Left kidney (tissue), 1 donor: ENCODE measurements at regions not wholly inside any gene's neighbourhood (a gene's known extent, or its start where the extent isn't known, plus 50 kb on each side); places are given as distances from the start of the nearest gene placed in this dataset.

Experiments
- DNase-seq: peaks from one replicate; pipeline ENCODE4 v3.0.0-alpha.2; 2013

DNA sequence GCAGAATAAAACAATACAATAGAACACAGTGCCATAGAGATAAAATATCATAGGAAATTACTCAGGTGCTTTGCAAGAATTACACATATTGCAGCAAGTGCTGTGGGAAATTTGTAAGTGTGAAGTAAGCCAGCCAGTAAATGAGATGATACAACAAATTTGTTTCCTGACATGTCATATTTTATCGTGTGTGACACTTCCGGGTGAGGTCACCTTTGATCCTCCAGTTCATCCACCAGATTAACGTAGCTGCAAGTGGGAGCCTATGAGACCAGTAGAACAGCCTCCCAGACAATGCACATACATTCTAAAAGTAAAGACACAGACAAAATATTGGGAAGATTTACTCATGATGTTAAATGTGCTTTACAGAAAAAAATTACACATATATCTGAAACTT lies 72.2 kb downstream of the PRDM9 start:
- no peak for DNase-seq

DNA sequence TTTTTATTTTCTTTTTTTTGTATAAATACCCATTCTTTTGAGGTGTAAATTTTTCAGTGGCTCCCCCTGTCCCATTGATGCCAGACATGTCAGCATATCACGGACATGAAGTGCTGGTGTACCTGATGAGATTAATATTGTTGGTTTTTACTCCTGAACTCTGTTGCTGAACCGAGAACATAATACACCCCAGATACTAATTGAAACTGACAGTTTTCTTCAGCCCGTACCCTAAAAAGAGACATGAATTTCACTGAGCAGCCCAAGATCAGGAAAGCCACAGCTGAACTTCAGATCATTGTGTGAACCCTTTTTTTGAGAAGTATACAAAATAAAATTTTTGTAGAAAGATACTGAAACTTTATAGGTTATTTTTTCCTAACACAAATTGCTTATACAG lies 75.7 kb downstream of the PRDM9 start:
- DNase-seq, result no peak

DNA sequence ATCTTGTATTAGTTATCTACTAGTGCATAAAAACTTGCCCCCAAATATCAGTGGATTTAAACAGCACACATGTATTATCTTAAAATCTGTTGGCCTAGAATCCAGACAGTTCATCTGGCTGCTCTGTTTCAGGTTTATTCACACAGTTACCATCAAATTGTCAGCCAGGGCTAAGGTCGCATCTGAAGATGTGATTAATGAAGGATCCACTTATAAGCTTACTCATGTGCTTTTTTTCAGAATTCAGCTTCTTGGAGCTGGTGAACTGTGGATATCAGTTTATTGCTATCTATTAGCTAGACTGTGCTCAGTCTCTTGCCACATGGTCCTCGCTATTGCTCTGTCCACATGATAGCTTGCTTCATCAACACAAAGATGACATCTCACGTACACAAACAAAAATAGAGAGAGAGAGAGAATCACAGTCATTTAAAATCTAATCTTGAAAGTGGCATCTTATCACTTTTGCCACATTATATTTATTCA lies 81.5 kb downstream of the PRDM9 start:
- no peak for DNase-seq

DNA sequence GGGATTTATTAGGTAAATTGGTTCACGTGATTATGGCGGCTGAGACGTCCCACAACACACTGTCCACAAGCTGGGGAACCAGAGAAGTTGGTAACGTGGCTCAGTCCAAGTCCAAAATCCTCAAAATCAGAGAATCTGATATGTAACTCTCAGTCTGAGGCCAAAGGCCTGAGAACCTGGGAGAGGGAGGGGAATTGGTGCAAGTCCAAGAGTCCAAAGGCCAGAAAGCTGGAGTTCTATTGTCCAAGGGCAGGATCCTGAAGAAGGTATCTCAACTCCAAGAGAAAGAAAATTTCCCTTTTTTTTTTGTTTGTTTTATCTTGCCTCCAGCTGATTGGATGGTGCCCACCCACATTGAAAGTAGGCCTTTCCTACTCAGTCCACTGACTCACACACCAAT lies 83.8 kb downstream of the PRDM9 start:
- DNase-seq, result no peak

DNA sequence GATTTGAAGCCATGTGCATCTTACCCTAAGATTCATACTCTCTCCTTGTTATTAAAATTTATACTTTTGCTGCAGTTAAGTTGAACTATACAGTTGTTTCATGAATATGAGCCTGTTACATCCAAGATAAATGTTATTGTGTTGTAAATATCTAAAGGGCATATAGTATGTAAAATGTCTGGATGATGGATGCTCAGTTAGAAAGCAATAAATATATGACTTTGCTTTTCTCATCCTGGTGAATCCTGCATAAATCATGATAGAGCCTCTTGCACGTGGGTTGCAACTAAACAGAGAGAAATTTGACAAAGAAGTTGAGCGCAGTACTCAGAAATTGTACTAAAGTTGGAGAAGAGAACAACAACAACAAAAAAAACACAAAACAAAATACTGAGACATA lies 99.5 kb downstream of the PRDM9 start:
- no peak for DNase-seq

DNA sequence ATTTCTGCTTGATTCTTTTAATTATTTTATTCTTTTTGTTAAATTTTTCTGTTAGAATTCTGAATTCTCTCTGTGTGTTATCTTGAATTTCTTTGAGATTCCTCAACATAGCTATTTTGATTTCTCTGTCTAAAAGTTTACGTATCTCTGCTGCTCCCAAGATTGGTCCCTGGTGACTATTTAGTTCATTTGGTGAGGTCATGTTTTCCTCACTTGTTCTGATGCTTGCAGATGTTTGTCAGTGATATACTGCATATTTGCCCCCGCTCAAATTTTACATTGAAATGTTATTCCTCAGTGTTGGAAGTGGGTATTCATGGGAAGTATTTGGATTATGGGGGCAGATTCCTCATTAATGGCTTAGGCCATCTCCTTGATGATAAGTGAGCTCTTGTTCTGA lies 105.3 kb downstream of the PRDM9 start:
- DNase-seq, result no peak

DNA sequence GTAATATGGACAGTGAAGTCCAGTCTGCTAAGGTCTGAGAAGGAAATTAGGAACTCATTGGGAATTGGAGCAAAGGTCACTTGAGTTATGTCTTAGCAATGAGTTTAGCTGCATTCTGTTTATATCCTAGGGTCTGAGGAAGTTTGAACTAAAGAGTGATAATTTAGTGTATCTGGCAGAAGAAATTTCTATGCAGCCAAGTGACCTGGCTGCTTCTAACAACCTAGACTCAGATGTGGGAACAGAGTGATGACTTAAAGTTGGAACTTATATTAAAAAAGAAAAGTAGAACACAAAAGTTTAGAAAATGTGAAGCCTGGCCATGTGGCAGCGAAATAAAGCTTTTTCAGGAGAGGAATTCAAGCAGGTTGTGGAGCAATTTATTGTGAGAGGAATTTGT lies 106.2 kb downstream of the PRDM9 start:
- DNase-seq, result no peak

DNA sequence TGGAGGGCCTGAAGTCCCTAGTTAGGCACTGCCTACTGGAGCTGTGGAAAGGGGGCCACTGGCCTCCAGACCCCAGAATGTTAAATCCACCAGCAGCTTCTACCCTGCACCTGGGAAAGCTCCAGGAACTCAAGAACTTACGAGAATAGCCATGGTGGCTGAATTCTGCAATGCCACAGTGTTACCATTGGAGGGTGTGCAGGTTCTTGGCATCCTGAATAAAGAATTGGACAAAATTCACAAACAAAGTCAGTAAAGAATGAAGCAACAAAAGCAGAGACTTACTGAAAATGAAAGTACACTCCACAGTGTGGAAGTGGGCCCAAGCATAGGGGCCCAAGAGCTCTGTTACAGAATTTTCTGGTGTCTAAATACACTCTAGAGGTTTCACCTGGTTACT lies 107.0 kb downstream of the PRDM9 start:
- no peak for DNase-seq

DNA sequence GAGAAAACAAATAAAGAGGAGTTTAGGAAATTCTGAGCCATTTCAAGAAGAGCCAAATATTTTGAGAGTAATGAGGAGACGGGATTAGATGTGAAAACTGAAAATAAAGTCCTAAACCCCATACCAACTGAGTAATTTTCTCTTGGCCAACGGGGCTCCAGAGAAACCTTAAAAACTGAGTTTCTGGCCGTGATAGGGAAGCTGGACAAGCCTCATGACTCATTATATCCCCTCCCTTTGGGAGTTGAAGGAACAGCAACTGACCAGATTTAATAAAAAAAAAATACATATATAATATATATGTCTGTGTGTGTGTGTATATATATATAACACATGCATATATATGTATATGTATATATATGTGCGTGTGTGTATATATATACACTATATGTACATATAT lies 119.6 kb downstream of the PRDM9 start:
- DNase-seq, result no peak

DNA sequence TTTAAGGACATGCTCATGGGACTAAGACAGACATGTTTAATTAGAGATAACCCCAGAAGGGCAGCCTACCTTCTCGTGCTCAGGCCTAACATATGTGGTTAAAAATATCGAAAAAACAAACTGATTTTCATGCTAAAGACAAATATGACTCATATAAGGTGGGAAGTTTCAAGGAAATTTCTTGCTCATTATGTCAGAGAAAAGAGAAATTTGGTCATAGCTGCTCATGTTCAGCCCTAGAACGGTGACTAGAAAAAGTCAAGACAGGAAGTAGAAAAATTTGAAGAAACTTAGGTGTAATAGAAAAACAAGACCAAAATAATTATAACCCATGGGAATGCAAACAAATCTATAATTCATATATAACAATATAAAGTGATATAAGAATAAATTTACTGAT lies 120.6 kb downstream of the PRDM9 start:
- no peak for DNase-seq

DNA sequence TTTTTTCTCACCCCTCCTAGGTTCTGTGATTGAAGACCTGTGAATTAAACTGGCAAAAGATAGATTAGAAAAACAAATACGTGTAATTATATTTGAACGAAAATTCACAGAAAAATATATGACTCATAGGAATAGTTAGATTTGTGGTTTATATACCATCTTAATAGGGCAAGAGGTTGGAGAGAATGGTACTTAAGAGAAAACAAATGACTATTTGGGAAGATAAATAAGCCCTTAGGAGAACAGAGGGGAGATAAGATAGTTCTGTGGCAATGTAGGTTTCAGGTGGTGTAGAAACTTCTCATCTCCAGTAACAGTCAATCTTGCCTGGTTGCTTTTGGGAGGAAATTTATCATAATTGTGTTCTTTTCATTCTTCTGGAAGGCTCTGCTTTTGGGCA lies 122.0 kb downstream of the PRDM9 start:
- no peak for DNase-seq

DNA sequence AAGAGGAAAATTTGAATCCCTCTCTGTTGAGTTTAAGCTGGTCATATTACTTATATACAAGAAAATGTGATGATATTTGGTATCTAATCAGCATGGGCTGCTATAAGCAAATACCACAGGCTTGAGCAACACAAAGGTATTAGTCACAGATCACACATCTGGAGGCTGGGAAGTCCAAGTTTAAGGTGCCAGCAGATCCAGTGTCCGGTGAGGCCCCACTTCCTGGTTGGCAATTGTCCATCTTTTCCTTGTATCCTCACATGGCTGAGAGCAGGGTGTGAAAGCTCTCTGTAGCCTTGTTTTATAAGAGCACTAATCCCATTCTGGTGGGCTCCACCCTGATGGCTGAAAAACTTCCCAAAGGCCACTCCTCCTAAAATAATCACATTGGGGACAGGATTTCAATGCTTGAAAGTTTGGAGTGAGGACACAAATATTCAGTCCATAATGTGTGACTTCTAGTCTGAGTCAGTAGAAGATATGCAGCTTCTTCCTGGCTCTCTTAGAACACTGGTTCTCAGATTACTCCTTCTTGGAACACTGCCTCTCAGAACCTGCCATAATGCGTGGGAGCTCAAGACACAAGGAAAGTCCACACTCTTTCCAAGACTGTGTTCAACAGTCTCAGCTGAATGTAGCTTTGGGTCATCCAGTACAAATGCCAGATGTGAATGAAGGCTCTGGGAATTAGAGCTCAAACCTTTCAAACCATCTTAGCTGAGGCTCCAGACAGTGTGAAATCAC lies 124.1 kb downstream of the PRDM9 start:
- no peak for DNase-seq

DNA sequence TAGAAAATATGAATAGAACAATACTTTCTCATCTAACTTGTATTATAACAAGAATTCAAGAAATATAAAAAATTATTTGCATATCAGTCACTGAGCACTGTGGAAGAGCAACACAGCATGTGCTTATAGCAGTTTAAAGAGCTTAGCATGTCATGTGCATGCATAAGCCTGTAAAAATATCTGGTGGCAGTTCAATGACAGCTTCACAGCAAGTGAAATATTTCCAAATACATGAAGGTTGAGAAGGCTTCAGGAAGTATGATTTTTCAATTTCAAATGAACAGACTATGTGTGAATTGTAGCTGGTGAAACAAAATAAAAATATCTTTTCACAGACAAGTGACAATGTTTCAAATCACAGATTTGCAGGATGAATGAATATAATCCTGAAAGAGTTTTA lies 128.5 kb downstream of the PRDM9 start:
- no peak for DNase-seq

DNA sequence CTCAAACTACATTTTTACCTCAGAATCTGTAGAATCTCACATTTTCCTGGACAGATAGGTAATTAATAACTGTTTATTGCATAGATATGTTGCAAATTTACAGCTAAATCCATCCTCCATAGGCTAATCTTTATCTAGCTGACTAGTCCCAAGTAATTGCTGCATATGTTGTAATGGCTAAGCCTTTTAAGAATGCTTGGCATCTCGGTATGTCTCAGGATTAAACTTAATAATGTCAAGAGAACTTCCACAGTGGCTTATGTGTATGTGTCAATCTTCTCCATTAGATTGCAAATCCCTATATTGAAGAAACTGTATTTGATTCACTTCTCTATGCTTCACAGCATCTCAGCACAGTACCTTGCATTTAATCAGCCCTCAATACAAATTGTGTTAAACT lies 131.9 kb downstream of the PRDM9 start:
- no peak for DNase-seq

DNA sequence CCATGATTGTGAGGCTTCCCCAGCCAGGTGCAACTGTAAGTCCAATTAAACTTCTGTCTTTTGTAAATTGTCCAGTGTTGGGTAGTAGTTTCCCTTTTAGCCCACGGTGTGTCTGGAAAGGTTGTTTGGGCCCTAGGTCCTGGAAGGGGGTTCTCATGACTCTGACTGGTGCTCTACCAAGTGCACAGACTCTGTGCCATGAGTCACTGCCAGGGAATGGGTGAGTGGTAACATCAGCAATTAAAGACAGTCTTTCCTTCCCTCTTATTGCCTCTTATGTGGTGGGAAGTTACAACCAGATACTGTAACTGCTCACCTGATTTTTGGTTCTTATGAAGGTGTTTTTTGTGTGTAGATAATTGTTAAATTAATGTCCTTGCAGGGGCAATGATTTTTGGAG lies 141.2 kb downstream of the PRDM9 start:
- DNase-seq, result no peak

DNA sequence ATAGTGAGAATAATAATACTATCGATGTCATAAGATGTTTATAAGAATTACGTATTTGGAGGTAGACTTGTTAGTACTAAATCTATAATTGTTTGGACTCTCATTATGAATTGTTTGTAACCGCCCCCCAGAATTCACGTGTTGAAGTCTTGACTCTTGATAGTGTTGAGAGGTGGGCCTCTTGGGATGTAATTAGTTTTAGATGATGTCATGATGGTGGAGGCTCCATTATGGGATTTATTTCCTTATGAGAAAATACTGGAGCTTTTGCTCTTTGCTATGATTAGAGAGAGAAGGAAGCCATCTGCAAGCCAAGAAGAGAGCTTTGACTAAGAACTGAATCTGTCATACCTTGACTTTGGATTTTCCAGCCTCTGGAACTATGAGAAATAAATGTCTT lies 142.2 kb downstream of the PRDM9 start:
- DNase-seq, result no peak

DNA sequence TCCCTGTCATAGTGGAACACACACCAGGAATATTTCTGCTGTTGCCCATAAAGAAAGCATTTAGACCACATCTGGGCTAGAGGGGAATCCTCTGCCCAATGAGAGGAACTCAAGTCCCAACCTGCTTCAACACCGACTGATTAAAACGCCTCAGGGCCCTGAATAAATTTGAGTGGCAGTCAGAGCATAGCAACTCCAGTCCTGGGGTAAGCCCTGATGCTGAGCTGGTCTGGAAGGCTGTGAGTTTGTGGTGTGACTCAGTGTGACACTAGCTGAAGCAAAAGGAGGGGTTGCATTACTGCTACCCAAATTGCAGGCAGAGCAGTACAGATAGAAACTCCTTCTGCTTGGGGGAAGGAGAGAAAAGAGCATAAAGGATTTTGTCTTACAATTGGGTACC lies 148.3 kb downstream of the PRDM9 start:
- no peak for DNase-seq

DNA sequence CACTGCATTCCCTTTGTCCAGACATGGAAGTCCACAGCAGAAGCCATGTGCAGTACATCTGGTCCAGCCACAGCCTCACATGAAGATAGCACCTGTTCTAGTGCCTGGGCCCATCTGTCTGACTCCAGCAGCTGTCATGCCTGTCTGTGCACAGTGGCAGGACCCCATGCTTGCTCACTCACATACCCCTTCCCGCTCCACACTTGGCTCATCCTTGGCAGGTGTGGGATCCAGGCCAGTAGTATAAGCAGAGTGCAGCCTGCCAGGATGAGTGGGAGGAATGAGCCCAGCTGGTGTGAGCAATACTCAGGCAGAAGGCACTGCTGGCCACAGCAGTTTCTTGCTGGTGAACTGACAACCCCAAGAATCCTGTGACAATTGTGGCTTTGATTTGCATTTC lies 168.0 kb downstream of the PRDM9 start:
- DNase-seq, result no peak

DNA sequence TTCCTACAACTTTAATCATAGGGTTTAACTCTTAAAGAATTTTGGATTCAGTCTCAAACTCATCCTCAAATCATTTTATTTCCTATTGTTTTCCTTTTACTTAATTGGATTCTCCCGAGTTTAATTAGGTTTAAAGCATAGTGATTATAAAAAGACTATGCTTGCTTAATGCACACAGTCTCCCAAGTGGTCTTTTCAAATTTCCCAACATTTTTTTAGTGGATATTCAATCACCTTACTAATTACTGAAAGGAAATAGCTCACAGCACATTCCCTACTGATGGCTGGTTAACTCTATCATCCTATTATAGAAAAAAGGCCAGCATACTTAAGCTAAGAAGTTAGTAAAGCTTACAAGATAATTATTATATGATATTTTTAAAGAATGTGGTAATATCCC lies 170.6 kb downstream of the PRDM9 start:
- no peak for DNase-seq

DNA sequence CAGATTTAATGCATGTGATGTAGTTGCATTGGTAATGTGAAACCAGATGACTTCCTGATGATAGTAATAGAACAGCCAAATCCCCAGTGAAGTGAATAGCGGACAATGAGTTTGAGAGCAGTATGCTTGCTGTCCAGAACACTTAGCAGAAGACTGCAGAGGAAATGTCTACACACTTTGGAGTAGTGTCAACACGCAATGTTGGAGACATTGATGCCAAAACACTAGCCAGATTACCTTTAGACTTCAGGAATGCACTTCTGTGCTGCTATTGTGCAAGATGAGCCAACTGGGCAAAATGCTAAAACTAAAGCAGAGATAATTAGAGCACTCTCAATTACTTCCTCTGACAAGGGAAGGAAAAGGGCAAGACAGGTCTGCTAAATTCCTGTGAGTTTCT lies 176.7 kb downstream of the PRDM9 start:
- no peak for DNase-seq

DNA sequence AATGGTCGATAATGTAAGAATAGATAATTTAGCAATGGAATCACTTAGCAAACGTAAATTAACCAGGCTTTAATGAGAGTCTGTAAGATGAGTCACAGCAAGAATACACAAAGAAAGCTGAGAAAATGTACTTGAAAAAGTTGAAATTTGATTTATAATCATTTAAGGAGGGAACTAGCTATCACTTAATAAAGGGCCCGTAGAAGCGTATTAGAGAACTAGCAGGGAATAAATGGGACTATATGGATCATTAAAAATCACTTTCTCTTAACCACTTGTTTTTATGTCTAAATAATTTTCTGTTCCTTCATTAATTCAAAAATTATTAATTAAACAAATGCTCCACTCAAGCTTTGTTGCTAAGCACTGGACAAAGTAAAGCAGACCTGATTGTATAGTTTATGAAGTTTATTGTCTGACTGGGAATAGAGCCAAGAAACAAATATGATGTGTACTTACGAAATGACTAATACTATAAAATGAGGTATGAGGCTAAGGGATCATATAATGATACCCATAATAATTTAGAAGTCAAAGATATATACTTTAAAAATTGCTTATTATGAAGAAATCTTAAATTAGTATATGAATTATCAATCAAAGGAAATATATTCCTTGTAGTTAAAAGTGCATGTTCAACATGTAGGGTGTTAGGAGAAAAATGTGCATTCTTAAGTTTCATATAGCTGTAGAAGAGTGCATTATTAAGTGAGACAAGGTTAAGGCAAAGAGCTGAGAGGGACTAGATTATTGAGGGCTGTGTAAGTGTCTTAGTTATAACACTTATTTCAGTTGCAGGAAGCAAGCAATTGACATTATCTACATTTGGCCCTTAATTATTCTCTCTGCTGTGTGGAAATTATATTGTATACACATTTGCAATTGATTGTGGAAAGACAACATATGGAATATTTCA lies 196.8 kb downstream of the PRDM9 start:
- DNase-seq, result no peak

DNA sequence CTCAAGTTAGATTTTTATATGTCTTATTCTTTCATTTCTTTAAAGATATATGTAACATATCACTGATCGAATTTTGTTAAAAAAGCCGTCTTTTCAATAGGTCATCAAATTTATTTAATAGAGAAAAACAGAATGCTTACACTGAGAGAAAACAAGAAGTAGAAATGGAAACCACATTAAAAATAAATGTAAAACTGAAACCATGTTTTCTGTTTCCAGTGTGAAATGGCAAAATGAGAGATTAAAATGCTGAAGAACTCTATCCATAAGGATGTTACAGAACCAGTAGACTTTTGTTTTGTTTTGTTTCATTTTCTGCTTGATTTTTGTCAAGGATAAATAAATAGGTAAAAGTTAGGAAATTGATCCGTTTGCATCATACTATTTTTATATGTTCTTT lies 210.1 kb downstream of the PRDM9 start:
- DNase-seq, result no peak

DNA sequence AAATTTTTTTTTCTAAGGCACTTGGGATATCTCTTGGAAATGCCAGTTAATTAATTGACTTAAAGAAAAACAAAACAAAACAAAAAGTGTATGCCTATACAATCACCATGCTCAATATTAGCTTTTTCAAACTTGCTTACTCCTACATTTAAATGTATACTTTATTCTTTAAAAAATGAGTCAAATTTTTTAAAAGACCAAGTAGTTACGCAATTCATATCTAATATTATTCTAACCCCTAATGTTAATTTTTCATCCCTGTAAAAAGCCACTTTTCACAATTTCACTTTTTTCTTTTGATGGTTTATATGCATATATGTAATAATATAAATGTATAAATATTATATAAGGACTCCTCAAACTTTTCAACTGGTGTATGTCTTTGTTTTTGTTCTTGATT lies 211.2 kb downstream of the PRDM9 start:
- no peak for DNase-seq

DNA sequence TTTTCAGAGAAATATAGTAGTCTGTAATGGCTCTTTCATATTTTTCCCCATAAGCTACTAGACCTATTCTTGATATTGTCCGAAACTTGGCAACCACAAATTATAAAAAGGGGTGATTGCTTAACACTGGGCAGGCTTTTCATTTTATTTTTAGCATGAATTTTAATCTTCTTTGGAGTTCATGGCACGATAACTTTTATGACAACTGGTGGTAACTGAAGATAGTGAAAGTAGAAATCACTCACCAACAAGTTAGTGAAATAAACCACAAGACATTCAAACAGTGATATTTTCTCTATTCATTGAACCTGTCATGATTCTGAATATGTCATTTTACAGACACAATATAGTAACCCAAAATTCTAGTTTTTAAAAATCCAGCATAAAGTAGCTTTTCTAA lies 213.9 kb downstream of the PRDM9 start:
- DNase-seq, result no peak
